Fibroblast of the conjunctiva (primary cell): ENCODE measurements at regions not wholly inside any gene's neighbourhood (a gene's known extent, or its start where the extent isn't known, plus 50 kb on each side); places are given as distances from the start of the nearest gene placed in this dataset.

Experiments used
- DNase-seq: peaks from one replicate; pipeline ENCODE4 v3.0.0-alpha.2; 2010; ENCODE audit warnings: low read depth

GRCh38 chr6:144840619-144841018, 555.5 kb downstream of the UTRN start:
- no peak for DNase-seq

GRCh38 chr6:144843701-144844100, 558.6 kb downstream of the UTRN start:
- no peak for DNase-seq

- DNase-seq, result no peak
These were observed 559.5 kb downstream of the UTRN start for GRCh38 chr6:144844596-144844995.

- DNase-seq, result no peak
These were observed 560.1 kb downstream of the UTRN start for GRCh38 chr6:144845186-144845585.

GRCh38 chr6:144847916-144848315, 562.8 kb downstream of the UTRN start:
- no peak for DNase-seq

GRCh38 chr6:144849920-144850319, 564.8 kb downstream of the UTRN start:
- no peak for DNase-seq

GRCh38 chr6:144853603-144854002, 568.5 kb downstream of the UTRN start:
- no peak for DNase-seq

- no peak for DNase-seq
These were observed 569.5 kb downstream of the UTRN start for GRCh38 chr6:144854654-144855053.

GRCh38 chr6:144855375-144855774, 570.2 kb downstream of the UTRN start:
- no peak for DNase-seq

- no peak for DNase-seq
These were observed 570.8 kb downstream of the UTRN start for GRCh38 chr6:144855812-144856531.

GRCh38 chr6:144856622-144857021, 571.5 kb downstream of the UTRN start:
- DNase-seq, result no peak

GRCh38 chr6:144857086-144857485, 572.0 kb downstream of the UTRN start:
- DNase-seq, result no peak

GRCh38 chr6:144862769-144863168, 577.6 kb downstream of the UTRN start:
- no peak for DNase-seq

GRCh38 chr6:144867761-144868160, 582.6 kb downstream of the UTRN start:
- no peak for DNase-seq

GRCh38 chr6:144870782-144871181, 585.6 kb downstream of the UTRN start:
- DNase-seq, result no peak

- no peak for DNase-seq
These were observed 588.7 kb downstream of the UTRN start for GRCh38 chr6:144873623-144874378.

- DNase-seq, result no peak
These were observed 591.6 kb downstream of the UTRN start for GRCh38 chr6:144876689-144877088.

- no peak for DNase-seq
These were observed 592.0 kb downstream of the UTRN start for GRCh38 chr6:144877118-144877517.

GRCh38 chr6:144878577-144878976, 593.4 kb downstream of the UTRN start:
- DNase-seq, result no peak

GRCh38 chr6:144879436-144879835, 594.3 kb downstream of the UTRN start:
- DNase-seq, result no peak

- no peak for DNase-seq
These were observed 597.3 kb downstream of the UTRN start for GRCh38 chr6:144882425-144882824.

GRCh38 chr6:144883915-144884314, 598.8 kb downstream of the UTRN start:
- no peak for DNase-seq

- DNase-seq, result no peak
These were observed 600.7 kb downstream of the UTRN start for GRCh38 chr6:144885817-144886216.

- DNase-seq, result no peak
These were observed 601.5 kb downstream of the UTRN start for GRCh38 chr6:144886682-144887081.
